ENCODE measurements at regions not wholly inside any gene's neighbourhood (a gene's known extent, or its start where the extent isn't known, plus 50 kb on each side); places are given as distances from the start of the nearest gene placed in this dataset.
"Not testable (repeated sequence)": the region's sequence is repeated elsewhere in the genome, so short reads cannot be mapped to it uniquely, and the experiment has no call there.

DNA sequence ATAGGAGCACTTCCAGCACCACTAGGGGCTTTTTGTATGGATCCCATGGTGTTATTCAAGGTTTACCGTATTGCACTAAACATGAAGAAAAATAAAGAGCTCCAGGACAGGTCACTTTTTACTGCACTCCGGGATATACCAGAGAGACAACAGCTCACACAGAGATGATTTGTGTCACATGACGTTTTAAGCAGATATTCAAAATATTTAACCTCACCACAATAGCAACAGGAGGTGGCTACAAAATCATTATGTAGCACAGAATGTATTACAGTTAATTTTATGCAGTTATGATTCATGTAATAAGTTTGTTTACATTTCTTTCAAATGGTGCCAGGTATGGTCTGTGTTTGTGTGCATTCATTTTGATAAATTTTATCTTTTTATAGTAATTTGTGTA, 100.6 kb downstream of the LUZP4 start:
- Mint-ChIP-seq H3K4me1 (ENCODE audit: insufficient read depth, unreplicated experiment) (peaks cover 6% of the 10 kb centered on the region), H3K27ac (ENCODE audit: low read depth, unreplicated experiment) (no peak overlapping the region), H3K27me3 (ENCODE audit: insufficient read depth, unreplicated experiment) (peaks cover 60% of the 10 kb centered on the region), H3K36me3 (ENCODE audit: insufficient read depth, unreplicated experiment) (no peaks in the 10 kb centered on the region), H3K4me3 (ENCODE audit: unreplicated experiment) (no peak overlapping the region), H3K9me3 (ENCODE audit: unreplicated experiment) (no peaks in the 10 kb centered on the region)
- ChIA-PET POLR2A (no interaction called here), CTCF (no interaction called here)
- intact Hi-C loops (cut with micrococcal nuclease) = no loop called here
- TF ChIP-seq, protein P1, sequence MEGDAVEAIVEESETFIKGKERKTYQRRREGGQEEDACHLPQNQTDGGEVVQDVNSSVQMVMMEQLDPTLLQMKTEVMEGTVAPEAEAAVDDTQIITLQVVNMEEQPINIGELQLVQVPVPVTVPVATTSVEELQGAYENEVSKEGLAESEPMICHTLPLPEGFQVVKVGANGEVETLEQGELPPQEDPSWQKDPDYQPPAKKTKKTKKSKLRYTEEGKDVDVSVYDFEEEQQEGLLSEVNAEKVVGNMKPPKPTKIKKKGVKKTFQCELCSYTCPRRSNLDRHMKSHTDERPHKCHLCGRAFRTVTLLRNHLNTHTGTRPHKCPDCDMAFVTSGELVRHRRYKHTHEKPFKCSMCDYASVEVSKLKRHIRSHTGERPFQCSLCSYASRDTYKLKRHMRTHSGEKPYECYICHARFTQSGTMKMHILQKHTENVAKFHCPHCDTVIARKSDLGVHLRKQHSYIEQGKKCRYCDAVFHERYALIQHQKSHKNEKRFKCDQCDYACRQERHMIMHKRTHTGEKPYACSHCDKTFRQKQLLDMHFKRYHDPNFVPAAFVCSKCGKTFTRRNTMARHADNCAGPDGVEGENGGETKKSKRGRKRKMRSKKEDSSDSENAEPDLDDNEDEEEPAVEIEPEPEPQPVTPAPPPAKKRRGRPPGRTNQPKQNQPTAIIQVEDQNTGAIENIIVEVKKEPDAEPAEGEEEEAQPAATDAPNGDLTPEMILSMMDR (IDR thresholded peaks at IDR 0.05; ENCODE audit: unreplicated experiment) = no peak
- BruUV-seq (replicated peaks) = no TSS peak
- no peak for DNase-seq (ENCODE audit: unreplicated experiment)

DNA sequence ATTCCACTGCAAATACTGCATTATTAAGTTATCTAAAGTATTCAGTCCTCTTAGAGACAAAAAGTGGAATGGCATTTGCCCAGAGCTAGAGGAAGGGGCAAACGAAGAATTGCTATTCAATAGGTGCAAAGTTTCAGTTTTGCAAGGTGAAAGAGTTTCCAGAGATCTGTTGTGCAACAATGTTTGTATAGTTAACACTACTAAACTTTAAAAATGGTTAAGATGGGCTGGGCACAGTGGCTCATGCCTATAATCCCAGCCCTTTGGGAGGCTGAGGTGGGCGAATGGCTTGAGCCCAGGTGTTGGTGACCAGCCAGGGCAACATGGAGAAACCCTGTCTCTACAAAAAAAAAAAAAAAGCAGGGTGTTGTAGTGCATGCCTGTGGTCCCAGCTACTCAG, 102.5 kb downstream of the LUZP4 start:
- intact Hi-C loops (cut with micrococcal nuclease) = no loop called here
- CTCF ChIA-PET = interaction anchor here (1.0 kb wide), 1 partner anchor 260 kb away, joined by 3 read pairs; no protein-coding TSS in a partner anchor
- TF ChIP-seq, protein P1 (IDR thresholded peaks at IDR 0.05; ENCODE audit: unreplicated experiment) = no peak
- no peaks in the 10 kb centered on the region for H3K9me3 Mint-ChIP-seq (ENCODE audit: unreplicated experiment)
- no peaks in the 10 kb centered on the region for H3K36me3 Mint-ChIP-seq (ENCODE audit: insufficient read depth, unreplicated experiment)
- H3K4me1 Mint-ChIP-seq (ENCODE audit: insufficient read depth, unreplicated experiment) = peaks cover 6% of the 10 kb centered on the region
- no peak for DNase-seq (ENCODE audit: unreplicated experiment)
- BruUV-seq (replicated peaks) = no TSS peak
- no peak overlapping the region for H3K27ac Mint-ChIP-seq (ENCODE audit: low read depth, unreplicated experiment)
- H3K4me3 Mint-ChIP-seq (ENCODE audit: unreplicated experiment) = no peak overlapping the region
- H3K27me3 Mint-ChIP-seq (ENCODE audit: insufficient read depth, unreplicated experiment) = peaks cover 48% of the 10 kb centered on the region
- POLR2A ChIA-PET = no interaction called here

DNA sequence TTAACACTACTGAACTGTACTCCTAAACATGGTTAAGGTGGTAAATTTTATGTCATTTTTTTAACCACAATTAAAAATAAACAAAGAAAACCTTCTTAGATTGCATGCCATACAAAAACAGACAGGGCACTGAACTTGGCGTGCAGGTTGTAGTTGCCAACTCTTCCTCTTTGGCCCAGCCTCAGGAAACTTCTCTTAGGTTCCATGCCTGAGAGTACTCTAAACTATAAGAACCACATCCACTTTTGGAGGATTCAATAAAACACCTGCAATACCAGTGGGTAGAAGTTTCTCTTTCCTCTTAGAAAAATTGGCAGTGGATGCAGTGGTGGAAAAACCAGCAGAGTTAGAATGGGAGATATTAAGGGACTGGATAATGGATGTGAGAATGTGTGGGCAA, 103.4 kb downstream of the LUZP4 start:
- intact Hi-C loops (cut with micrococcal nuclease) = no loop called here
- TF ChIP-seq, protein P1 (IDR thresholded peaks at IDR 0.05; ENCODE audit: unreplicated experiment) = no peak
- H3K36me3 Mint-ChIP-seq (ENCODE audit: insufficient read depth, unreplicated experiment) = no peaks in the 10 kb centered on the region
- ChIA-PET CTCF (interaction anchor here (0.6 kb wide), 1 partner anchor 249 kb away, joined by 3 read pairs; no protein-coding TSS in a partner anchor), POLR2A (no interaction called here)
- no peak for DNase-seq (ENCODE audit: unreplicated experiment)
- no peak overlapping the region for H3K27ac Mint-ChIP-seq (ENCODE audit: low read depth, unreplicated experiment)
- BruUV-seq (replicated peaks) = no TSS peak
- peaks cover 48% of the 10 kb centered on the region for H3K27me3 Mint-ChIP-seq (ENCODE audit: insufficient read depth, unreplicated experiment)
- no peaks in the 10 kb centered on the region for H3K9me3 Mint-ChIP-seq (ENCODE audit: unreplicated experiment)
- H3K4me3 Mint-ChIP-seq (ENCODE audit: unreplicated experiment) = no peak overlapping the region
- peaks cover 6% of the 10 kb centered on the region for H3K4me1 Mint-ChIP-seq (ENCODE audit: insufficient read depth, unreplicated experiment)

DNA sequence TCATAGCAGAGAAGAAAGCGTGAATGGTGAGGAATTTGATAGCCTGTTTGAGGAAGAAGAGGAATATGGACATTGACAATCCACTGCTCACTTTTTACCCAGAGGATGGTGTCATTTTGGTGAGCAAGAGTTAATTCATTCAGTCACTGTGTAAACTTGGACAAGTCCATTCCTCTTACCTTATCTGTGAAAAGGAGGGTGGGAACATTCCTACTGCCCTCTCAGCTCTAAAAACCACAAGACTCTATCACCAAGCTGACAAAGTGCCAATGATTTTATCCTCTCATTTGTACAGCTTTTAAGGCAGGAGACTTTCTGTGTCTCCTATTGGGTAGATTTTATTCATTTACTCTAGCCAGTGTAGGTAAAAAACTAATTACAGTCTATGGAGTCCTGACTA, 103.8 kb downstream of the LUZP4 start:
- POLR2A ChIA-PET = no interaction called here
- intact Hi-C loops (cut with micrococcal nuclease) = no loop called here
- DNase-seq (ENCODE audit: unreplicated experiment) = no peak

DNA sequence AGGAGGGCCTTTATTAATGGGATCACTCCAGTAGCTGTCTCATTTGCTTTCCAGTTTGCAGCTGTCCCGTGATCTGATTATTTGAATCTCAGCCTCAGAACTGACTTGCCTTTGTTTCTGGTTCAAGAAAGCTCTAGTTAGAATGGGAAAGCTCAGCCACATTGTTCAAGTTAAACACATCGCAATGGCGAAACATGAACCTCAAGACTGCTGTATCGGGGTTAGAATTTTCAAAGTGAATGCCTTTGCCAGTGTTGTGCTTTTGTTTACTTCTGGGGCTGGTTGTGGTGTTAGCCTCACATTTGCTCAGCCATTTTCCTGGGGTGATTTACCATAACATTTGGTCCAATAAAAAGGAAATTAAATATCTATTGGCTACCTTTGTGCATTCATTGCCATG, 105.3 kb downstream of the LUZP4 start:
- intact Hi-C loops (cut with micrococcal nuclease); H3K9me3 Mint-ChIP-seq (ENCODE audit: unreplicated experiment); H3K4me1 Mint-ChIP-seq (ENCODE audit: insufficient read depth, unreplicated experiment); H3K4me3 Mint-ChIP-seq (ENCODE audit: unreplicated experiment); H3K27ac Mint-ChIP-seq (ENCODE audit: low read depth, unreplicated experiment); POLR2A ChIA-PET; DNase-seq (ENCODE audit: unreplicated experiment); H3K36me3 Mint-ChIP-seq (ENCODE audit: insufficient read depth, unreplicated experiment); BruUV-seq (replicated peaks): not testable (repeated sequence)
- CTCF ChIA-PET = interaction anchor here (0.8 kb wide), 1 partner anchor 248 kb away, joined by 5 read pairs; no protein-coding TSS in a partner anchor
- H3K27me3 Mint-ChIP-seq (ENCODE audit: insufficient read depth, unreplicated experiment) = peaks cover 57% of the 10 kb centered on the region

More for the DNA sequence above, 103.8 kb downstream of the LUZP4 start:
- Mint-ChIP-seq H3K4me3 (ENCODE audit: unreplicated experiment) (no peak overlapping the region), H3K27ac (ENCODE audit: low read depth, unreplicated experiment) (no peak overlapping the region), H3K9me3 (ENCODE audit: unreplicated experiment) (no peaks in the 10 kb centered on the region), H3K4me1 (ENCODE audit: insufficient read depth, unreplicated experiment) (peaks cover 6% of the 10 kb centered on the region), H3K27me3 (ENCODE audit: insufficient read depth, unreplicated experiment) (peaks cover 48% of the 10 kb centered on the region), H3K36me3 (ENCODE audit: insufficient read depth, unreplicated experiment) (no peaks in the 10 kb centered on the region)
- BruUV-seq (replicated peaks) = no TSS peak
- CTCF ChIA-PET = interaction anchor here (0.6 kb wide), 1 partner anchor 249 kb away, joined by 3 read pairs; no protein-coding TSS in a partner anchor
- TF ChIP-seq, protein P1 (IDR thresholded peaks at IDR 0.05; ENCODE audit: unreplicated experiment) = no peak
